AG20443 (cell line): ENCODE measurements at regions not wholly inside any gene's neighbourhood (a gene's known extent, or its start where the extent isn't known, plus 50 kb on each side); places are given as distances from the start of the nearest gene placed in this dataset.

Experiments
- DNase-seq: peaks from one replicate; pipeline ENCODE4 v3.0.0; 2012; ENCODE audit warnings: low spot score, mixed read lengths

GRCh38 chr13:82800391-82800790, 1081.9 kb downstream of the SLITRK1 start:
- DNase-seq, result no peak

GRCh38 chr13:82797876-82798275, 1084.4 kb downstream of the SLITRK1 start:
- no peak for DNase-seq

GRCh38 chr13:82791035-82791434, 1091.2 kb downstream of the SLITRK1 start:
- DNase-seq, result no peak

GRCh38 chr13:82772816-82773215, 1109.5 kb downstream of the SLITRK1 start:
- DNase-seq, result no peak

- no peak for DNase-seq
Observed at GRCh38 chr13:82766732-82767321, 1115.4 kb downstream of the SLITRK1 start.

- DNase-seq, result peak; percentile 5
Observed at GRCh38 chr13:82758044-82758443, 1124.2 kb downstream of the SLITRK1 start.

GRCh38 chr13:82751206-82751605, 1131.1 kb downstream of the SLITRK1 start:
- no peak for DNase-seq

- DNase-seq, result no peak
Observed at GRCh38 chr13:82749551-82749950, 1132.7 kb downstream of the SLITRK1 start.

GRCh38 chr13:82747958-82748357, 1134.3 kb downstream of the SLITRK1 start:
- no peak for DNase-seq

- DNase-seq, result no peak
Observed at GRCh38 chr13:82747291-82747690, 1135.0 kb downstream of the SLITRK1 start.

- no peak for DNase-seq
Observed at GRCh38 chr13:82740442-82740841, 1141.8 kb downstream of the SLITRK1 start.

GRCh38 chr13:82739881-82740280, 1142.4 kb downstream of the SLITRK1 start:
- no peak for DNase-seq

- no peak for DNase-seq
Observed at GRCh38 chr13:82729401-82729800, 1152.9 kb downstream of the SLITRK1 start.

- no peak for DNase-seq
Observed at GRCh38 chr13:82720986-82721385, 1161.3 kb downstream of the SLITRK1 start.

- no peak for DNase-seq
Observed at GRCh38 chr13:82719987-82720386, 1162.3 kb downstream of the SLITRK1 start.

GRCh38 chr13:82717249-82717648, 1165.0 kb downstream of the SLITRK1 start:
- no peak for DNase-seq

GRCh38 chr13:82713687-82714405, 1168.4 kb downstream of the SLITRK1 start:
- DNase-seq, result no peak

GRCh38 chr13:82702513-82702912, 1179.8 kb downstream of the SLITRK1 start:
- no peak for DNase-seq

- DNase-seq, result no peak
Observed at GRCh38 chr13:82701020-82701419, 1181.3 kb downstream of the SLITRK1 start.

GRCh38 chr13:82698941-82699340, 1183.3 kb downstream of the SLITRK1 start:
- DNase-seq, result no peak

GRCh38 chr13:82698383-82698782, 1183.9 kb downstream of the SLITRK1 start:
- DNase-seq, result no peak

- no peak for DNase-seq
Observed at GRCh38 chr13:82693607-82694006, 1188.7 kb downstream of the SLITRK1 start.

- DNase-seq, result no peak
Observed at GRCh38 chr13:82688400-82688994, 1193.8 kb downstream of the SLITRK1 start.
